ENCODE measurements at regions not wholly inside any gene's neighbourhood (a gene's known extent, or its start where the extent isn't known, plus 50 kb on each side); places are given as distances from the start of the nearest gene placed in this dataset.

- TF ChIP-seq, protein P1, sequence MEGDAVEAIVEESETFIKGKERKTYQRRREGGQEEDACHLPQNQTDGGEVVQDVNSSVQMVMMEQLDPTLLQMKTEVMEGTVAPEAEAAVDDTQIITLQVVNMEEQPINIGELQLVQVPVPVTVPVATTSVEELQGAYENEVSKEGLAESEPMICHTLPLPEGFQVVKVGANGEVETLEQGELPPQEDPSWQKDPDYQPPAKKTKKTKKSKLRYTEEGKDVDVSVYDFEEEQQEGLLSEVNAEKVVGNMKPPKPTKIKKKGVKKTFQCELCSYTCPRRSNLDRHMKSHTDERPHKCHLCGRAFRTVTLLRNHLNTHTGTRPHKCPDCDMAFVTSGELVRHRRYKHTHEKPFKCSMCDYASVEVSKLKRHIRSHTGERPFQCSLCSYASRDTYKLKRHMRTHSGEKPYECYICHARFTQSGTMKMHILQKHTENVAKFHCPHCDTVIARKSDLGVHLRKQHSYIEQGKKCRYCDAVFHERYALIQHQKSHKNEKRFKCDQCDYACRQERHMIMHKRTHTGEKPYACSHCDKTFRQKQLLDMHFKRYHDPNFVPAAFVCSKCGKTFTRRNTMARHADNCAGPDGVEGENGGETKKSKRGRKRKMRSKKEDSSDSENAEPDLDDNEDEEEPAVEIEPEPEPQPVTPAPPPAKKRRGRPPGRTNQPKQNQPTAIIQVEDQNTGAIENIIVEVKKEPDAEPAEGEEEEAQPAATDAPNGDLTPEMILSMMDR (IDR thresholded peaks at IDR 0.05; ENCODE audit: borderline replicate concordance, extremely low read depth, low read length, poor library complexity, severe bottlenecking): no peak
- TF ChIP-seq EZH2 (IDR thresholded peaks at IDR 0.05; ENCODE audit: borderline replicate concordance, low read depth, low read length, severe bottlenecking): no peak
- ATAC-seq (ENCODE audit: insufficient read depth, low read depth) (no peak), DNase-seq (no peak)
- no peak overlapping the region for H3K4me3 ChIP-seq (ENCODE audit: low read depth in 1 of 2, low read length in 2 of 2)
- H3K27me3 ChIP-seq (ENCODE audit: insufficient read depth, low read length, poor library complexity): no peaks in the 10 kb centered on the region
- no peak overlapping the region for H3K27ac ChIP-seq (ENCODE audit: low read length)
- no peaks in the 10 kb centered on the region for H4K20me1 ChIP-seq (ENCODE audit: insufficient read depth, low read length)
- H2AFZ ChIP-seq (ENCODE audit: low read depth, low read length): no peak overlapping the region
- no peaks in the 10 kb centered on the region for H3K9me3 ChIP-seq (ENCODE audit: insufficient read depth, low read length, severe bottlenecking)
- no peak overlapping the region for H3K4me2 ChIP-seq (ENCODE audit: insufficient read depth, low read length)
- H3K4me1 ChIP-seq (ENCODE audit: insufficient read depth, low read length): no peaks in the 10 kb centered on the region
- H3K79me2 ChIP-seq (ENCODE audit: insufficient read depth, low read length): no peaks in the 10 kb centered on the region
- H3K36me3 ChIP-seq (ENCODE audit: insufficient read depth, low read length): no peaks in the 10 kb centered on the region
- H3K9ac ChIP-seq (ENCODE audit: low read depth, low read length): no peak overlapping the region
Observed at GRCh38 chr5:88486431-88486830, 217.8 kb upstream of the TMEM161B start.

DNA sequence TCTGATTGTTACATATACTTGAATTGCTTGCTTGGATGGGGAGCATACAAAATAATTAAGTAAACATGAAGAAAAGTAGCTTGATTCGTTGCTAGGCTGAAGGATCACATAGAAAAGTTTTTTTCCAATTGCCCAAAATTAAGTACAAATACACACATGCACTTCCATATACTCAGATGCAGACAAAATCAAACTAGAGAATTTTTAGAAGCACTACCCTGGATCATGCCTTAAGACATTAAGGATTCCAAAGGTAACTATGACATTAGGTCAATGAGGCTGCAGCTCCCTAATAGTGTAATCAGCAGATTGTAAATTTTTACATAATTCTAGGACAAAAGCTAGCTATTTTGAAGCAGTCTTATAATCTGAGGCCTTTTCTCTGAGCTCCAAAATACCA is 216.9 kb upstream of the TMEM161B start:
- Histone ChIP-seq H3K27ac (ENCODE audit: low read length) (no peak overlapping the region), H3K27me3 (ENCODE audit: insufficient read depth, low read length, poor library complexity) (no peaks in the 10 kb centered on the region), H2AFZ (ENCODE audit: low read depth, low read length) (no peak overlapping the region), H3K4me2 (ENCODE audit: insufficient read depth, low read length) (no peak overlapping the region), H3K9ac (ENCODE audit: low read depth, low read length) (no peak overlapping the region), H3K79me2 (ENCODE audit: insufficient read depth, low read length) (no peaks in the 10 kb centered on the region), H3K4me3 (ENCODE audit: low read depth in 1 of 2, low read length in 2 of 2) (no peak overlapping the region), H4K20me1 (ENCODE audit: insufficient read depth, low read length) (no peaks in the 10 kb centered on the region), H3K9me3 (ENCODE audit: insufficient read depth, low read length, severe bottlenecking) (no peaks in the 10 kb centered on the region), H3K36me3 (ENCODE audit: insufficient read depth, low read length) (no peaks in the 10 kb centered on the region), H3K4me1 (ENCODE audit: insufficient read depth, low read length) (no peaks in the 10 kb centered on the region)
- TF ChIP-seq, protein P1 (IDR thresholded peaks at IDR 0.05; ENCODE audit: borderline replicate concordance, extremely low read depth, low read length, poor library complexity, severe bottlenecking): no peak
- no peak for TF ChIP-seq EZH2 (IDR thresholded peaks at IDR 0.05; ENCODE audit: borderline replicate concordance, low read depth, low read length, severe bottlenecking)
- no peak for DNase-seq
- no peak for ATAC-seq (ENCODE audit: insufficient read depth, low read depth)

DNA sequence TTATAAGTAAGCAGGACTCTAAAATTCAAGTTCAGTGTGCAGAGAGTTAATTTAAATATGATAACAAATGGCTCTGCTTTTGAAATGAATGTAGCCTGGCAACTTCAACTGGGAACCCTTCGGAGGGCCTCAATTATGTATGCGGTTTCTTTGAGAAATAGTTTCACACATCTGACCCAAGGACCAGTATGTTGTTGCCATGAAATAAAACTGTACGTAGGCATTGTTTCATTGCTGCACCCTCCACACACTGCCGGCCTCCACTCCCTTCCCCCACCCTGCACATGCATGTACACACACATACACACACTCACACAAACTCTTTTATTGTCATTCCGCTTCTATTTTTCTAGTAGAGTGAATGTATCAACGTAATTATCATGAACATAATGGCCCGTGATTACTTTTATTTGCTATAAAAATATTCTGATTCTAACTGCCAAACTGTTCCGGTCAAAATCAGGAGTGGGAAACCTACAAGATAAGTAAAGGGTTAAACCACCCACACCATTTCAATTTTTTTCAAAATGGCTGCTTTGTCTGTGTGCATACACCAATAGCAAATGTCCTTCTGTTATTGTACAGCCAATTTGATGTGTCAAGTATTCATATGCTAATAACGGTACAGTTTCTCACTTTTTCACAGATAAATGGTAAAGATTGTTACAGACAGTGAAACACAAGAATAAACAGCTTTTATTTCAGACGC is 215.5 kb upstream of the TMEM161B start:
- no peak overlapping the region for H3K4me2 ChIP-seq (ENCODE audit: insufficient read depth, low read length)
- H3K4me3 ChIP-seq (ENCODE audit: low read depth in 1 of 2, low read length in 2 of 2): no peak overlapping the region
- no peaks in the 10 kb centered on the region for H3K27me3 ChIP-seq (ENCODE audit: insufficient read depth, low read length, poor library complexity)
- H4K20me1 ChIP-seq (ENCODE audit: insufficient read depth, low read length): no peaks in the 10 kb centered on the region
- H3K27ac ChIP-seq (ENCODE audit: low read length): no peak overlapping the region
- H3K9ac ChIP-seq (ENCODE audit: low read depth, low read length): no peak overlapping the region
- no peak overlapping the region for H2AFZ ChIP-seq (ENCODE audit: low read depth, low read length)
- DNase-seq: no peak
- no peak for ATAC-seq (ENCODE audit: insufficient read depth, low read depth)
- no peaks in the 10 kb centered on the region for H3K36me3 ChIP-seq (ENCODE audit: insufficient read depth, low read length)
- no peaks in the 10 kb centered on the region for H3K9me3 ChIP-seq (ENCODE audit: insufficient read depth, low read length, severe bottlenecking)
- H3K79me2 ChIP-seq (ENCODE audit: insufficient read depth, low read length): no peaks in the 10 kb centered on the region
- no peaks in the 10 kb centered on the region for H3K4me1 ChIP-seq (ENCODE audit: insufficient read depth, low read length)
- TF ChIP-seq EZH2 (IDR thresholded peaks at IDR 0.05; ENCODE audit: borderline replicate concordance, low read depth, low read length, severe bottlenecking): no peak
- TF ChIP-seq, protein P1 (IDR thresholded peaks at IDR 0.05; ENCODE audit: borderline replicate concordance, extremely low read depth, low read length, poor library complexity, severe bottlenecking): no peak

Data from DND-41 (cell line).